ENCODE measurements at regions not wholly inside any gene's neighbourhood (a gene's known extent, or its start where the extent isn't known, plus 50 kb on each side); places are given as distances from the start of the nearest gene placed in this dataset.

- TF ChIP-seq POLR2A (IDR thresholded peaks at IDR 0.05), result no peak
- TF ChIP-seq, protein P1, sequence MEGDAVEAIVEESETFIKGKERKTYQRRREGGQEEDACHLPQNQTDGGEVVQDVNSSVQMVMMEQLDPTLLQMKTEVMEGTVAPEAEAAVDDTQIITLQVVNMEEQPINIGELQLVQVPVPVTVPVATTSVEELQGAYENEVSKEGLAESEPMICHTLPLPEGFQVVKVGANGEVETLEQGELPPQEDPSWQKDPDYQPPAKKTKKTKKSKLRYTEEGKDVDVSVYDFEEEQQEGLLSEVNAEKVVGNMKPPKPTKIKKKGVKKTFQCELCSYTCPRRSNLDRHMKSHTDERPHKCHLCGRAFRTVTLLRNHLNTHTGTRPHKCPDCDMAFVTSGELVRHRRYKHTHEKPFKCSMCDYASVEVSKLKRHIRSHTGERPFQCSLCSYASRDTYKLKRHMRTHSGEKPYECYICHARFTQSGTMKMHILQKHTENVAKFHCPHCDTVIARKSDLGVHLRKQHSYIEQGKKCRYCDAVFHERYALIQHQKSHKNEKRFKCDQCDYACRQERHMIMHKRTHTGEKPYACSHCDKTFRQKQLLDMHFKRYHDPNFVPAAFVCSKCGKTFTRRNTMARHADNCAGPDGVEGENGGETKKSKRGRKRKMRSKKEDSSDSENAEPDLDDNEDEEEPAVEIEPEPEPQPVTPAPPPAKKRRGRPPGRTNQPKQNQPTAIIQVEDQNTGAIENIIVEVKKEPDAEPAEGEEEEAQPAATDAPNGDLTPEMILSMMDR (IDR thresholded peaks at IDR 0.05), result no peak
Observed at GRCh38 chr5:44674461-44674860, 134.3 kb upstream of the MRPS30 start.

Measured in right lobe of liver (tissue), 4 donors.